ENCODE measurements at regions not wholly inside any gene's neighbourhood (a gene's known extent, or its start where the extent isn't known, plus 50 kb on each side); places are given as distances from the start of the nearest gene placed in this dataset.

GRCh38 chr3:72597756-72598195, 250.5 kb downstream of the SHQ1 start:
- no peak for TF ChIP-seq CTCF (IDR thresholded peaks at IDR 0.05)
- no peak for TF ChIP-seq EP300 (IDR thresholded peaks at IDR 0.05)
- TF ChIP-seq POLR2A (IDR thresholded peaks at IDR 0.05; ENCODE audit: low read depth) = no peak

All from esophagus muscularis mucosa (tissue), 4 donors.